HG03196 (cell line): ENCODE measurements at regions not wholly inside any gene's neighbourhood (a gene's known extent, or its start where the extent isn't known, plus 50 kb on each side); places are given as distances from the start of the nearest gene placed in this dataset.

Experiments used
- ATAC-seq: cut with Tn5 transposase; IDR thresholded peaks from one replicate; pipeline ENCODE4 v1.9.1; 2021; ENCODE audit not compliant: unreplicated experiment

- ATAC-seq = no peak
These were observed 91.4 kb downstream of the EDN1 start for GRCh38 chr6:12381587-12381986.

- ATAC-seq = peak; percentile 91
These were observed 93.3 kb downstream of the EDN1 start for GRCh38 chr6:12383448-12383847.

GRCh38 chr6:12384357-12384912, 94.3 kb downstream of the EDN1 start:
- no peak for ATAC-seq

GRCh38 chr6:12385316-12385715, 95.2 kb downstream of the EDN1 start:
- no peak for ATAC-seq

- no peak for ATAC-seq
These were observed 96.7 kb downstream of the EDN1 start for GRCh38 chr6:12386816-12387215.

- ATAC-seq = no peak
These were observed 101.3 kb downstream of the EDN1 start for GRCh38 chr6:12391472-12391871.

- no peak for ATAC-seq
These were observed 102.3 kb downstream of the EDN1 start for GRCh38 chr6:12392490-12392889.

- no peak for ATAC-seq
These were observed 102.9 kb downstream of the EDN1 start for GRCh38 chr6:12393100-12393499.

GRCh38 chr6:12394170-12394569, 104.0 kb downstream of the EDN1 start:
- no peak for ATAC-seq

- ATAC-seq = no peak
These were observed 105.7 kb downstream of the EDN1 start for GRCh38 chr6:12395898-12396297.

- no peak for ATAC-seq
These were observed 111.0 kb downstream of the EDN1 start for GRCh38 chr6:12401200-12401599.

GRCh38 chr6:12403201-12403826, 113.2 kb downstream of the EDN1 start:
- no peak for ATAC-seq

GRCh38 chr6:12403947-12404647, 113.9 kb downstream of the EDN1 start:
- ATAC-seq = no peak

- no peak for ATAC-seq
These were observed 114.5 kb downstream of the EDN1 start for GRCh38 chr6:12404651-12405050.

- ATAC-seq = no peak
These were observed 118.6 kb downstream of the EDN1 start for GRCh38 chr6:12408752-12409151.

- ATAC-seq = no peak
These were observed 120.8 kb downstream of the EDN1 start for GRCh38 chr6:12410946-12411345.

- ATAC-seq = no peak
These were observed 124.0 kb downstream of the EDN1 start for GRCh38 chr6:12414096-12414675.

- no peak for ATAC-seq
These were observed 125.9 kb downstream of the EDN1 start for GRCh38 chr6:12415980-12416598.

GRCh38 chr6:12417191-12417590, 127.0 kb downstream of the EDN1 start:
- no peak for ATAC-seq

- no peak for ATAC-seq
These were observed 128.8 kb downstream of the EDN1 start for GRCh38 chr6:12418946-12419345.

GRCh38 chr6:12419631-12420272, 129.6 kb downstream of the EDN1 start:
- no peak for ATAC-seq
